H1 (cell line): ENCODE measurements at regions not wholly inside any gene's neighbourhood (a gene's known extent, or its start where the extent isn't known, plus 50 kb on each side); places are given as distances from the start of the nearest gene placed in this dataset.

Source experiments
- BCL11A ChIP-seq, 2 experiments: IDR thresholded peaks; one replicate each; pipeline ENCODE4 v1.6.1; 2011; ENCODE audit warnings: low read depth in 2 of 2, low read length in 2 of 2, mild to moderate bottlenecking in 2 of 2
- GTF2F1 ChIP-seq: IDR thresholded peaks from 2 replicates; pipeline ENCODE4 v1.6.1; 2012; ENCODE audit warnings: low read depth, low read length, improper control_type of control experiment, borderline replicate concordance
- MAFK ChIP-seq: IDR thresholded peaks from 2 replicates; pipeline ENCODE4 v1.6.1; 2012; ENCODE audit warnings: low read depth, mild to moderate bottlenecking, improper control_type of control experiment, low read length
- RBBP5 ChIP-seq: IDR thresholded peaks from 2 replicates; pipeline ENCODE4 v1.7.1; 2012; ENCODE audit warnings: low read depth, mild to moderate bottlenecking, inconsistent platforms, low read length, moderate library complexity, borderline replicate concordance
- RXRA ChIP-seq: IDR thresholded peaks from 2 replicates; pipeline ENCODE4 v1.6.1; 2011; ENCODE audit warnings: low read depth, mild to moderate bottlenecking, low read length, moderate library complexity; ENCODE audit not compliant: insufficient read depth
- TF ChIP-seq, protein P1 (sequence below): IDR thresholded peaks from 2 replicates; pipeline ENCODE4 v1.6.1; 2012; ENCODE audit warnings: inconsistent platforms
- TF ChIP-seq, protein P2 (sequence below): IDR thresholded peaks from 2 replicates; pipeline ENCODE4 v1.6.1; 2011; ENCODE audit warnings: low read length, improper control_type of control experiment

DNA sequence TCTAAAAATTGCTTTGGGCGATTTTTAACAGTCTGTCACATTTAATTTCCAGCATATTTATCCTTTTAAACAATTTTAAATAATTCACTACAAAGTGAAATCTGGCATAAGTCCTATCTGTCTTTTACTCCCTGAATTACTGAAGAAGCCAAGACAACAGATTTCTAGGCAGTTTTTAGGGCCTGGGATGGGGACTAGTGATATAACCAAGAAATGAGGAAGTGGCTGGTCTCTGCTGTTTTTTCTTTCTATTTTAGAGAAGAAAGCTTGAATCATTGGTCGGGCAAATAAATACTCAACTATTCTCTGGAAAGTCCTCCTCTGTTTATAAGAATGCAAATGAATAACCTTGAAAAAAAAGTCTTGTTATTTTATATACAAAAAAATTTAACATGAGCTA is 79.7 kb upstream of the SSBP2 start (continued):
- TF ChIP-seq GTF2F1 (no peak), RBBP5 (no peak), BCL11A (IDR thresholded peaks at IDR 0.05; ENCODE audit: low read depth in 2 of 2, low read length in 2 of 2) (no peak), MAFK (no peak), RXRA (no peak)
- TF ChIP-seq, protein P1, sequence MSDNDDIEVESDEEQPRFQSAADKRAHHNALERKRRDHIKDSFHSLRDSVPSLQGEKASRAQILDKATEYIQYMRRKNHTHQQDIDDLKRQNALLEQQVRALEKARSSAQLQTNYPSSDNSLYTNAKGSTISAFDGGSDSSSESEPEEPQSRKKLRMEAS, result no peak
- TF ChIP-seq, protein P2, sequence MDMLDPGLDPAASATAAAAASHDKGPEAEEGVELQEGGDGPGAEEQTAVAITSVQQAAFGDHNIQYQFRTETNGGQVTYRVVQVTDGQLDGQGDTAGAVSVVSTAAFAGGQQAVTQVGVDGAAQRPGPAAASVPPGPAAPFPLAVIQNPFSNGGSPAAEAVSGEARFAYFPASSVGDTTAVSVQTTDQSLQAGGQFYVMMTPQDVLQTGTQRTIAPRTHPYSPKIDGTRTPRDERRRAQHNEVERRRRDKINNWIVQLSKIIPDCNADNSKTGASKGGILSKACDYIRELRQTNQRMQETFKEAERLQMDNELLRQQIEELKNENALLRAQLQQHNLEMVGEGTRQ, result no peak
- TF ChIP-seq, all 59 proteins: peak for 0
